Stimulated activated CD4-positive, alpha-beta T cell treated with anti-CD3 and anti-CD28 coated beads, Interleukin-2, amount 100 ng/mL, for 48 hours (primary cell): ENCODE measurements at regions not wholly inside any gene's neighbourhood (a gene's known extent, or its start where the extent isn't known, plus 50 kb on each side); places are given as distances from the start of the nearest gene placed in this dataset.

Experiments used
- DNase-seq, 2 donors: peaks; one replicate each; pipeline ENCODE4 v3.0.0-alpha.2; 2020

DNA sequence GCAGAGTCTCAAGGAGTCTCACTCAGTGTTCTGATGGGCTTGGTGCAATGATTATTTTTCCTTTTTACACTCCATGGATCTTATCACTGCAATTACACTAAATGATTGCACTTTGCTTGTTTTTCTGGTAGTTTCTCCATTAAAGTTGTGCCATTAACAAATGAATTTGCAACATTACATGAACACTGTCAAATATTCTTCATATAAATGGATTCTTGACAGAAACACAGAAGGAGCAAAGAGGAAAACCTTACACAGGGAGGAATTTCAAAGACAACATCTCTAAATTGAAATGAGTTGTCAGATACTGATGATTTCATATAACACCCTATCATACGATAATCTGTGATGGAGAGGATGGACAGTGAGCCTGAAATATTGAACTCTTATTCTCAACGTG is 65.4 kb upstream of the CHST9 start:
- no peak for DNase-seq

DNA sequence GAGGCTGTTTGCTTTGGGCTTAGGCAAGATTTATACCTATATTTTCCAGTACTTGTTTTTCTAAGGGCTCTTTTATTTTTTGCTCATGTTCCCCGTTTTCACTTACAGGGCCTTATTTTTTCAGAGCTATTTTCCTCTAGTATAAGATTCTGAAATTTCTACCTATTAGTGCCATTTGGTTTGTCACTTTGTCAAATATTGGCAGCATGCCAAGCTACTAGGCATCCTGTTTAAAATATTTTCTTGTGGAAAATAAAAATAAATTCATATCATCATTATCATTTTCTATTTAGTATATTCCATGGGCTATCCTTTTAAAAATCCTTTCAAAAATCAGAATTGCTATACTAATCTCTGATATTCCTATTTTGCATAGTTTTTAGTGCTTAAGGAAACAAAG is 64.8 kb upstream of the CHST9 start:
- no peak for DNase-seq

DNA sequence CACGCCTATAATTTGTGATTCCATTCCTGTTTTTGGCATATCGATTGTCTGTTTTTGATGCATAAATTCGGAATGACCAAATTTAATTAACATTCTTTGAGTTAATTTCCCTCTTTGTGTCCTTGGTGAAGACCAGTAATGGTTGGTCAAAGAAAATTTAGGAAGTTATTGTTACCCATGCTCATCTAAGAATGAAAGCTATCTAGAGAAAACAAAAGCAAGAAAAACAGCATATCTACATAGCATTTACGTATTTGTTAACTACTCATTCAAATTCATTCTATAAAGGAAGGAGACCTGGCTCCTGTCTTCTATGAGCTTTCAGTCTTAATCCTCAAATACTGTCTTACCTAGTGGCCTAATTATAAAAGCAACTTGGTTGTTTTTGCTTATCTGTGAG is 59.2 kb upstream of the CHST9 start:
- DNase-seq, result no peak

DNA sequence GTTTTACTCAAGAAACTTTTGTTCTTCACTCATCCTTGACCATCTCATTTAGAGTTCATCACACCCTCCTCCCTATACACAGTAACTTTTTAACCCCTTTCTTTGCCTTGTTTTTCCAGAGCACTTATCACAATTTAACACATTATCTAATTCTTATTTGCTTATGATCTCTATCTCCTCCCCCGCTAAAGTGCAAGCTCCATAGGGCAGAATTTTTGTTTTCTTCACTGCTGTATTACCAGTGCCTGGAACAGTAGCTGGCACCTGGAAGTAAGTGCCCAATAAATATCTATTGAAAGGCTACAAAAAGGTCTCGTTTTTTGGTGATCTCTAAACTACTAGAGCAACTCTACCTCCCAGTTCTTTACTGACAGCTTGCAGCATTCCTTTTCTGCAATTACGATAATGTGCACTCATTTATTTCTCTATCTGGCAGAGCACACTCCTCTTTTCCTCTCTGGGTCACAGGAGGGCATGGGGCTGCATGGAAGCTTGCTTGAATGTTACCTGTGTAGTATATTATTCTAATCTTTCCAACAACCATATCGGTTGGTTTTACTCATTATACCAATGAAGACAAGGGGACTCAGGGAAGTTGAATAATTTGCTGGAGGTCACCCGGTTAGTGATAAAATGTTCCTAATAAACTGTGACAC is 57.4 kb upstream of the CHST9 start:
- no peak for DNase-seq

DNA sequence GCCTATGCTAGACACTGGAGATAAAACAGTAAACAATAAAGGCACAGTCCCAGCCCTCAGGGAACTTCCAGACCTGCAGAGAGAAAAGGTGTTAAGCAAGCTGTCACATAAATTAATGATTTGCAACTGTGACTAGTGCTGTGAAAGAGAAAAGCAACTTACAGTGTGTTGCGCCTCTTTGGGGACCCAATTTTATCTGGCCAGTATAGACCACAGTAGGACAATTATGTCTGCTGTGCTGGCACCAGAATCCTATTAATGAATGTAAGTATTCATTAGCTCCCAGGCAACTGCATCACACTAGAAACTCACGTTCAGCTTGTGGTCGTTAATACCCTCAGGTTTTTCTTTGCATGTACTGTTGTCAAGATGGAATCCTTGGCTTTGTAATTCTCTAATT is 55.3 kb upstream of the CHST9 start:
- no peak for DNase-seq

DNA sequence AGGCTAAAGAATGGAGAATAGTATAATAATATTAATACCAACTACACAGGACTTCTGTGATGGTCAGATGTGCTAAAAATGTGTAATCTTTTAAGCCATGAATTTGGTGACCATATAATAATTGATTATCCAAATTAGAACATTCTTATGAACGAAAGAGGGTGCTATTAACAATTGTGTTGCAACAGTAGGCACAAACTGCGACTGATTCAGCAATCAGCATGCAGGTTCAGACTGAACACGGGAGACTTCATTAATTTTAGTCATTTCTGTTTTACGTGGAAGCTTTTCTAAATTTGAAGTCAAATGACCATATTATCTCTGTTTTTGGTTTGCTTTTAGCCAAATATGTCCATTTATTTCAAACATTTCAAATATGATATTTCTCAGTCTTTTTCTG is 54.6 kb upstream of the CHST9 start:
- DNase-seq, result no peak

DNA sequence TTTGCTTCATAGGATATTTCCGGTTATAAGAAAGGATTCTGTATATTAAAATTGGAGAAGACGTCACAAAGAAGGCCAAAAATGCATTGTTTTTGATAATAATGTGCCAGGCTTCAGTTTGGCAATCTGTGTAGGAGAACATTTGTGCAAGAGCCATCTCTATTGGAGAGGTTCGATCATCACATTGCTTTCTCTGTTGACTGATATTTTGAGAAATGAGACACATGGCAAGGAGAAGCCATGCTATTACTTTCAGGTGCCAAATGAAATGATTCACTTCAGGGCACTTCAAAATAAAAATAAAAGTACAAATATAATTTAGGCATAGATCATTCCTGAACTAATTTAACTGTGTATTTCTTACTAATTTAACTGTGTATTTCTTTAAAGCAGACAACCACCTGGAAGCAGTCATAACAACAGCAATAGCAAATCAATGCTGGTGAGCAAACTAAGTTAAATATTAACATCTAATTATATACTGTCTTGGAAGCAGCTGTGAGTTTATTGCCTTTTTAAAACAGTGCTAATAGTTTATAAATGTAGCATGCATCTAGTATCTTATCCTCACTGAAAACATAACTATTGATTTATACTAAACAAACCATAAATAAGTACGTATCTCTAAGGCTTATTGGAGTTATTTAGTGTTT is 50.2 kb upstream of the CHST9 start:
- DNase-seq, result no peak
